ENCODE measurements at regions not wholly inside any gene's neighbourhood (a gene's known extent, or its start where the extent isn't known, plus 50 kb on each side); places are given as distances from the start of the nearest gene placed in this dataset.

DNA sequence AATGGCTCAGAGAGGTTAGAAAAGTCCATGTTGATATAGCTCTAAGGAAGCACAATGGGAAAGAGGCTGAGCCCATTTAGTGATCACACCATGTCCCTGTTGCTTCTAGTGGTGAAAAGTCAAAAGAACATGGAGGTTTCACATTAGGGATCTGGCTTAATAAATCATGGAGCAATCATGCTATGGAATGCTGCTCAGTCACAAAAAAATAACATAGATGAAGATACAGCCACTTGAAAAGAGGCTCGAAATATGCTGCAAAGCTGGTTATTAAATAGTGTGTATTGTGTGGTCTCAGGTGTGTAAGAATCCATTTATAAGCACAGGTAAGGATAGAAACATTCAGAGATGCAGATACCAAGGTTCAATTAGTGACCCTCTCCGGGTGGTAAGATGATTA lies 63.6 kb upstream of the CPO start:
- no peaks in the 10 kb centered on the region for H3K79me1 ChIP-seq (ENCODE audit: low read depth in 1 of 2, low read length in 2 of 2)
- H3K56ac ChIP-seq (ENCODE audit: extremely low read depth, insufficient read depth, low read length): no peak overlapping the region
- H2BK5ac ChIP-seq (ENCODE audit: low read depth, low read length, poor library complexity, severe bottlenecking): no peak overlapping the region
- H3K27ac ChIP-seq (ENCODE audit: insufficient read depth, low read length): no peak overlapping the region
- H3K36me3 ChIP-seq (ENCODE audit: control insufficient read depth, insufficient read depth, low read length): no peaks in the 10 kb centered on the region
- in situ Hi-C loops (cut with MboI; ENCODE audit: low sequenced_read_pairs): no loop called here
- intact Hi-C loops (cut with micrococcal nuclease): no loop called here
- H3K4me3 ChIP-seq (ENCODE audit: insufficient read depth, low read depth, low read length): no peak overlapping the region
- no peak overlapping the region for H2BK120ac ChIP-seq (ENCODE audit: low read depth, low read length)
- no peak overlapping the region for H3K9ac ChIP-seq (ENCODE audit: low read depth, low read length)
- DNase-seq (no peak), ATAC-seq (ENCODE audit: low read depth) (no peak)
- H2AK5ac ChIP-seq (ENCODE audit: low read depth, low read length): no peak overlapping the region
- H3K9me3 ChIP-seq (ENCODE audit: control insufficient read depth, insufficient read depth, low read length): no peaks in the 10 kb centered on the region
- no peak overlapping the region for H2BK20ac ChIP-seq (ENCODE audit: low read depth, low read length)
- CTCF ChIA-PET: no interaction called here
- POLR2A ChIA-PET (ENCODE audit: unreplicated experiment): no interaction called here
- H3K23ac ChIP-seq (ENCODE audit: low read depth, low read length): no peak overlapping the region
- no peak overlapping the region for H3K4ac ChIP-seq (ENCODE audit: low read depth, low read length)
- WGBS, 2 experiments (ENCODE audit: extremely low coverage in 2 of 2, insufficient read length in 1 of 2): no CpG with 5 or more reads among the region's 2 CpGs
- H2AK9ac ChIP-seq (replicated peaks; ENCODE audit: low read depth, low read length, poor library complexity): no peak overlapping the region
- H4K91ac ChIP-seq (ENCODE audit: insufficient read depth, low read depth, low read length): no peak overlapping the region
- H3K4me2 ChIP-seq (ENCODE audit: low read depth, low read length): no peak overlapping the region
- BruUV-seq (replicated peaks): no TSS peak
- no peak overlapping the region for H2BK15ac ChIP-seq (ENCODE audit: low read depth, low read length)
- TF ChIP-seq RFX5 (IDR thresholded peaks at IDR 0.05; ENCODE audit: low read depth, low read length) (no peak), BHLHE40 (IDR thresholded peaks at IDR 0.05; ENCODE audit: low read depth, low read length) (no peak), MXI1 (IDR thresholded peaks at IDR 0.05; ENCODE audit: borderline replicate concordance, low read depth, low read length) (no peak), CHD1 (IDR thresholded peaks at IDR 0.05; ENCODE audit: low read depth, low read length) (no peak), RCOR1 (IDR thresholded peaks at IDR 0.05; ENCODE audit: insufficient replicate concordance, low read length) (no peak), MAFK (IDR thresholded peaks at IDR 0.05; ENCODE audit: low read depth, low read length) (no peak), FOS (IDR thresholded peaks at IDR 0.05; ENCODE audit: low read depth, low read length) (no peak), RAD21 (IDR thresholded peaks at IDR 0.05; ENCODE audit: low read length) (no peak), POLR2A (IDR thresholded peaks at IDR 0.05; ENCODE audit: low read depth, low read length) (no peak), MAZ (IDR thresholded peaks at IDR 0.05; ENCODE audit: borderline replicate concordance, low read depth, low read length) (no peak), NFE2L2 (IDR thresholded peaks at IDR 0.05; ENCODE audit: low read depth, low read length) (no peak), CEBPB (IDR thresholded peaks at IDR 0.05; ENCODE audit: low read depth, low read length) (no peak), SMC3 (IDR thresholded peaks at IDR 0.05; ENCODE audit: low read depth, low read length) (no peak)
- TF ChIP-seq, protein P1, sequence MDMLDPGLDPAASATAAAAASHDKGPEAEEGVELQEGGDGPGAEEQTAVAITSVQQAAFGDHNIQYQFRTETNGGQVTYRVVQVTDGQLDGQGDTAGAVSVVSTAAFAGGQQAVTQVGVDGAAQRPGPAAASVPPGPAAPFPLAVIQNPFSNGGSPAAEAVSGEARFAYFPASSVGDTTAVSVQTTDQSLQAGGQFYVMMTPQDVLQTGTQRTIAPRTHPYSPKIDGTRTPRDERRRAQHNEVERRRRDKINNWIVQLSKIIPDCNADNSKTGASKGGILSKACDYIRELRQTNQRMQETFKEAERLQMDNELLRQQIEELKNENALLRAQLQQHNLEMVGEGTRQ (IDR thresholded peaks at IDR 0.05; ENCODE audit: low read depth, low read length): no peak
- TF ChIP-seq, protein P2, sequence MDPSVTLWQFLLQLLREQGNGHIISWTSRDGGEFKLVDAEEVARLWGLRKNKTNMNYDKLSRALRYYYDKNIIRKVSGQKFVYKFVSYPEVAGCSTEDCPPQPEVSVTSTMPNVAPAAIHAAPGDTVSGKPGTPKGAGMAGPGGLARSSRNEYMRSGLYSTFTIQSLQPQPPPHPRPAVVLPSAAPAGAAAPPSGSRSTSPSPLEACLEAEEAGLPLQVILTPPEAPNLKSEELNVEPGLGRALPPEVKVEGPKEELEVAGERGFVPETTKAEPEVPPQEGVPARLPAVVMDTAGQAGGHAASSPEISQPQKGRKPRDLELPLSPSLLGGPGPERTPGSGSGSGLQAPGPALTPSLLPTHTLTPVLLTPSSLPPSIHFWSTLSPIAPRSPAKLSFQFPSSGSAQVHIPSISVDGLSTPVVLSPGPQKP (IDR thresholded peaks at IDR 0.05; ENCODE audit: borderline replicate concordance, low read depth, low read length): no peak
- TF ChIP-seq, protein P3, sequence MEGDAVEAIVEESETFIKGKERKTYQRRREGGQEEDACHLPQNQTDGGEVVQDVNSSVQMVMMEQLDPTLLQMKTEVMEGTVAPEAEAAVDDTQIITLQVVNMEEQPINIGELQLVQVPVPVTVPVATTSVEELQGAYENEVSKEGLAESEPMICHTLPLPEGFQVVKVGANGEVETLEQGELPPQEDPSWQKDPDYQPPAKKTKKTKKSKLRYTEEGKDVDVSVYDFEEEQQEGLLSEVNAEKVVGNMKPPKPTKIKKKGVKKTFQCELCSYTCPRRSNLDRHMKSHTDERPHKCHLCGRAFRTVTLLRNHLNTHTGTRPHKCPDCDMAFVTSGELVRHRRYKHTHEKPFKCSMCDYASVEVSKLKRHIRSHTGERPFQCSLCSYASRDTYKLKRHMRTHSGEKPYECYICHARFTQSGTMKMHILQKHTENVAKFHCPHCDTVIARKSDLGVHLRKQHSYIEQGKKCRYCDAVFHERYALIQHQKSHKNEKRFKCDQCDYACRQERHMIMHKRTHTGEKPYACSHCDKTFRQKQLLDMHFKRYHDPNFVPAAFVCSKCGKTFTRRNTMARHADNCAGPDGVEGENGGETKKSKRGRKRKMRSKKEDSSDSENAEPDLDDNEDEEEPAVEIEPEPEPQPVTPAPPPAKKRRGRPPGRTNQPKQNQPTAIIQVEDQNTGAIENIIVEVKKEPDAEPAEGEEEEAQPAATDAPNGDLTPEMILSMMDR (conservative IDR thresholded peaks at IDR 0.05; ENCODE audit: low read depth, low read length): no peak
- H3K4me1 ChIP-seq (ENCODE audit: control insufficient read depth, insufficient read depth, low read length): no peaks in the 10 kb centered on the region
- no peak overlapping the region for H4K8ac ChIP-seq (ENCODE audit: low read depth in 2 of 2, low read length in 2 of 2)
- no peaks in the 10 kb centered on the region for H4K20me1 ChIP-seq (ENCODE audit: insufficient read depth, low read length)
- no peak overlapping the region for H2AFZ ChIP-seq (replicated peaks; ENCODE audit: low read length, poor library complexity)
- H3K9me1 ChIP-seq (ENCODE audit: insufficient read depth, low read length): no peaks in the 10 kb centered on the region
- H3K27me3 ChIP-seq (ENCODE audit: control insufficient read depth, insufficient read depth, low read length): peaks cover 4% of the 10 kb centered on the region; the same call in 1 of the 2 replicates
- H4K5ac ChIP-seq (ENCODE audit: low read depth, low read length): no peak overlapping the region
- dilution Hi-C loops (cut with HindIII; ENCODE audit: low sequenced_read_pairs, unreplicated experiment): no loop called here
- no peak overlapping the region for H3K18ac ChIP-seq (ENCODE audit: low read depth, low read length)
- H3K14ac ChIP-seq (replicated peaks; ENCODE audit: low read depth, low read length): no peak overlapping the region
